ENCODE measurements at regions not wholly inside any gene's neighbourhood (a gene's known extent, or its start where the extent isn't known, plus 50 kb on each side); places are given as distances from the start of the nearest gene placed in this dataset.

DNA sequence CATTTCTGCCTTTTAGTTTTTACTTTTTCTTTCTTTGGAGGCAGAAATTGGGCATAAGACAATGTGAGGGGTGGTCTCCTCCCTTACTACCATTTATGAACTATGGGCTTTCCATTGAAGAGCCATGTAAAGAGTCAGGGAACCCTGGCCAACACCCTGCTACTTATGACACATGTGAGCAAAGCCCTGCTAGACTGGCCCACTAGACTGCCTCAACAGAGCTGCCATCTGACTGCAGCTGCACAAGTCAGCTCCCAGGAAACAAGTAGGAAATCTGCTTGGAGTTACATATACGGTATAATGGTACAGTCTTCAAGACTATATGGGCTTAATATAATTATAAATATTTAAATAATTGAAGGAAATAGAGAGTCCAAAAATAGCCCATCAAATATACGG lies 816.8 kb downstream of the TRIB2 start (continued):
- TF ChIP-seq, protein P1, sequence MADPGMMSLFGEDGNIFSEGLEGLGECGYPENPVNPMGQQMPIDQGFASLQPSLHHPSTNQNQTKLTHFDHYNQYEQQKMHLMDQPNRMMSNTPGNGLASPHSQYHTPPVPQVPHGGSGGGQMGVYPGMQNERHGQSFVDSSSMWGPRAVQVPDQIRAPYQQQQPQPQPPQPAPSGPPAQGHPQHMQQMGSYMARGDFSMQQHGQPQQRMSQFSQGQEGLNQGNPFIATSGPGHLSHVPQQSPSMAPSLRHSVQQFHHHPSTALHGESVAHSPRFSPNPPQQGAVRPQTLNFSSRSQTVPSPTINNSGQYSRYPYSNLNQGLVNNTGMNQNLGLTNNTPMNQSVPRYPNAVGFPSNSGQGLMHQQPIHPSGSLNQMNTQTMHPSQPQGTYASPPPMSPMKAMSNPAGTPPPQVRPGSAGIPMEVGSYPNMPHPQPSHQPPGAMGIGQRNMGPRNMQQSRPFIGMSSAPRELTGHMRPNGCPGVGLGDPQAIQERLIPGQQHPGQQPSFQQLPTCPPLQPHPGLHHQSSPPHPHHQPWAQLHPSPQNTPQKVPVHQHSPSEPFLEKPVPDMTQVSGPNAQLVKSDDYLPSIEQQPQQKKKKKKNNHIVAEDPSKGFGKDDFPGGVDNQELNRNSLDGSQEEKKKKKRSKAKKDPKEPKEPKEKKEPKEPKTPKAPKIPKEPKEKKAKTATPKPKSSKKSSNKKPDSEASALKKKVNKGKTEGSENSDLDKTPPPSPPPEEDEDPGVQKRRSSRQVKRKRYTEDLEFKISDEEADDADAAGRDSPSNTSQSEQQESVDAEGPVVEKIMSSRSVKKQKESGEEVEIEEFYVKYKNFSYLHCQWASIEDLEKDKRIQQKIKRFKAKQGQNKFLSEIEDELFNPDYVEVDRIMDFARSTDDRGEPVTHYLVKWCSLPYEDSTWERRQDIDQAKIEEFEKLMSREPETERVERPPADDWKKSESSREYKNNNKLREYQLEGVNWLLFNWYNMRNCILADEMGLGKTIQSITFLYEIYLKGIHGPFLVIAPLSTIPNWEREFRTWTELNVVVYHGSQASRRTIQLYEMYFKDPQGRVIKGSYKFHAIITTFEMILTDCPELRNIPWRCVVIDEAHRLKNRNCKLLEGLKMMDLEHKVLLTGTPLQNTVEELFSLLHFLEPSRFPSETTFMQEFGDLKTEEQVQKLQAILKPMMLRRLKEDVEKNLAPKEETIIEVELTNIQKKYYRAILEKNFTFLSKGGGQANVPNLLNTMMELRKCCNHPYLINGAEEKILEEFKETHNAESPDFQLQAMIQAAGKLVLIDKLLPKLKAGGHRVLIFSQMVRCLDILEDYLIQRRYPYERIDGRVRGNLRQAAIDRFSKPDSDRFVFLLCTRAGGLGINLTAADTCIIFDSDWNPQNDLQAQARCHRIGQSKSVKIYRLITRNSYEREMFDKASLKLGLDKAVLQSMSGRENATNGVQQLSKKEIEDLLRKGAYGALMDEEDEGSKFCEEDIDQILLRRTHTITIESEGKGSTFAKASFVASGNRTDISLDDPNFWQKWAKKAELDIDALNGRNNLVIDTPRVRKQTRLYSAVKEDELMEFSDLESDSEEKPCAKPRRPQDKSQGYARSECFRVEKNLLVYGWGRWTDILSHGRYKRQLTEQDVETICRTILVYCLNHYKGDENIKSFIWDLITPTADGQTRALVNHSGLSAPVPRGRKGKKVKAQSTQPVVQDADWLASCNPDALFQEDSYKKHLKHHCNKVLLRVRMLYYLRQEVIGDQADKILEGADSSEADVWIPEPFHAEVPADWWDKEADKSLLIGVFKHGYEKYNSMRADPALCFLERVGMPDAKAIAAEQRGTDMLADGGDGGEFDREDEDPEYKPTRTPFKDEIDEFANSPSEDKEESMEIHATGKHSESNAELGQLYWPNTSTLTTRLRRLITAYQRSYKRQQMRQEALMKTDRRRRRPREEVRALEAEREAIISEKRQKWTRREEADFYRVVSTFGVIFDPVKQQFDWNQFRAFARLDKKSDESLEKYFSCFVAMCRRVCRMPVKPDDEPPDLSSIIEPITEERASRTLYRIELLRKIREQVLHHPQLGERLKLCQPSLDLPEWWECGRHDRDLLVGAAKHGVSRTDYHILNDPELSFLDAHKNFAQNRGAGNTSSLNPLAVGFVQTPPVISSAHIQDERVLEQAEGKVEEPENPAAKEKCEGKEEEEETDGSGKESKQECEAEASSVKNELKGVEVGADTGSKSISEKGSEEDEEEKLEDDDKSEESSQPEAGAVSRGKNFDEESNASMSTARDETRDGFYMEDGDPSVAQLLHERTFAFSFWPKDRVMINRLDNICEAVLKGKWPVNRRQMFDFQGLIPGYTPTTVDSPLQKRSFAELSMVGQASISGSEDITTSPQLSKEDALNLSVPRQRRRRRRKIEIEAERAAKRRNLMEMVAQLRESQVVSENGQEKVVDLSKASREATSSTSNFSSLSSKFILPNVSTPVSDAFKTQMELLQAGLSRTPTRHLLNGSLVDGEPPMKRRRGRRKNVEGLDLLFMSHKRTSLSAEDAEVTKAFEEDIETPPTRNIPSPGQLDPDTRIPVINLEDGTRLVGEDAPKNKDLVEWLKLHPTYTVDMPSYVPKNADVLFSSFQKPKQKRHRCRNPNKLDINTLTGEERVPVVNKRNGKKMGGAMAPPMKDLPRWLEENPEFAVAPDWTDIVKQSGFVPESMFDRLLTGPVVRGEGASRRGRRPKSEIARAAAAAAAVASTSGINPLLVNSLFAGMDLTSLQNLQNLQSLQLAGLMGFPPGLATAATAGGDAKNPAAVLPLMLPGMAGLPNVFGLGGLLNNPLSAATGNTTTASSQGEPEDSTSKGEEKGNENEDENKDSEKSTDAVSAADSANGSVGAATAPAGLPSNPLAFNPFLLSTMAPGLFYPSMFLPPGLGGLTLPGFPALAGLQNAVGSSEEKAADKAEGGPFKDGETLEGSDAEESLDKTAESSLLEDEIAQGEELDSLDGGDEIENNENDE (IDR thresholded peaks at IDR 0.05; ENCODE audit: insufficient replicate concordance, low read length): no peak
- TF ChIP-seq BRCA1 (IDR thresholded peaks at IDR 0.05; ENCODE audit: low read depth, low read length): no peak
- no peak for TF ChIP-seq GTF2F1 (IDR thresholded peaks at IDR 0.05; ENCODE audit: borderline replicate concordance, low read depth, low read length)
- TF ChIP-seq HDAC6 (IDR thresholded peaks at IDR 0.05; ENCODE audit: low read depth, low read length): no peak
- TF ChIP-seq, protein P2, sequence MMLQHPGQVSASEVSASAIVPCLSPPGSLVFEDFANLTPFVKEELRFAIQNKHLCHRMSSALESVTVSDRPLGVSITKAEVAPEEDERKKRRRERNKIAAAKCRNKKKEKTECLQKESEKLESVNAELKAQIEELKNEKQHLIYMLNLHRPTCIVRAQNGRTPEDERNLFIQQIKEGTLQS (IDR thresholded peaks at IDR 0.05; ENCODE audit: insufficient read depth, low read depth, low read length): no peak
- no peak for TF ChIP-seq RXRA (IDR thresholded peaks at IDR 0.05; ENCODE audit: insufficient read depth, low read depth, low read length)
- no peak for TF ChIP-seq KDM4A (IDR thresholded peaks at IDR 0.05; ENCODE audit: low read depth, low read length, severe bottlenecking)
- TF ChIP-seq TCF12 (IDR thresholded peaks at IDR 0.05; ENCODE audit: low read depth, low read length): no peak
- TF ChIP-seq BCL11A (IDR thresholded peaks at IDR 0.05; ENCODE audit: low read depth in 2 of 2, low read length in 2 of 2): no peak
- no peak for TF ChIP-seq SUZ12 (IDR thresholded peaks at IDR 0.05; ENCODE audit: low read length)
- no peak for TF ChIP-seq JUND (IDR thresholded peaks at IDR 0.05; ENCODE audit: low read length)
- no peak for TF ChIP-seq RFX5 (IDR thresholded peaks at IDR 0.05; ENCODE audit: borderline replicate concordance, low read depth, low read length)

Measured in H1 (cell line).